ENCODE measurements at regions not wholly inside any gene's neighbourhood (a gene's known extent, or its start where the extent isn't known, plus 50 kb on each side); places are given as distances from the start of the nearest gene placed in this dataset.

- Histone ChIP-seq H3K9me3 (no peaks in the 10 kb centered on the region), H3K27me3 (no peaks in the 10 kb centered on the region), H3K36me3 (no peaks in the 10 kb centered on the region), H3K27ac (no peak overlapping the region), H3K4me3 (no peak overlapping the region), H3K4me1 (no peaks in the 10 kb centered on the region)
- DNase-seq (ENCODE audit: extremely low spot score in 2 of 2), result no peak
- intact Hi-C loops (cut with DNase I), result no loop called here
- no peak for TF ChIP-seq POLR2A (IDR thresholded peaks at IDR 0.05)
- TF ChIP-seq CTCF (IDR thresholded peaks at IDR 0.05), result no peak
- no peak for TF ChIP-seq POLR2AphosphoS5 (IDR thresholded peaks at IDR 0.05; ENCODE audit: insufficient read depth in 1 of 2, low read depth in 1 of 2)
Observed at GRCh38 chr4:126306152-126306869, 991.6 kb downstream of the FAT4 start.

GRCh38 chr4:126318376-126318775 is 1003.6 kb downstream of the FAT4 start:
- intact Hi-C loops (cut with DNase I), result no loop called here
- TF ChIP-seq POLR2AphosphoS5 (IDR thresholded peaks at IDR 0.05; ENCODE audit: insufficient read depth in 1 of 2, low read depth in 1 of 2), result no peak
- TF ChIP-seq CTCF (IDR thresholded peaks at IDR 0.05), result no peak
- no peak for TF ChIP-seq POLR2A (IDR thresholded peaks at IDR 0.05)
- Histone ChIP-seq H3K4me1 (no peaks in the 10 kb centered on the region), H3K9me3 (no peaks in the 10 kb centered on the region), H3K27ac (no peak overlapping the region), H3K36me3 (no peaks in the 10 kb centered on the region), H3K27me3 (no peaks in the 10 kb centered on the region), H3K4me3 (no peak overlapping the region)
- DNase-seq (ENCODE audit: extremely low spot score in 2 of 2), result no peak

DNA sequence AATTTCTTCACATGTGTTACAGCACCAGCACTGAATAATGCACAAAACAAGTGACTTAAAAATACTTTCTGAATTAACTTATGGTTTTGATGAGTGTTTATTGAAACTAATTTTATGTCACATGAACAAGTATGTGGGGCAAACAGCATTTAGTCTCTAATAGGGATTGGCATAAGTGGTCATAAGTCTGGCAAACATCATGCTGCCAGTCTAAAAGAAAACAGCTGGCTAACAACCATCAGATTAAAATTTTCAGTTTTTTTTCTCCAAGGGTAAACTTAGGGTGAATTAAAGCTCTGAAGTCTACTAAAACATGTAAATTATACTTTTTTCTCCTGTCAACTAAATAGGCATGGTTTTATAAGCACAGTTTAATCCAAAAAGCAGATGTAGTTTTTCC is 1014.2 kb downstream of the FAT4 start:
- Histone ChIP-seq H3K4me1 (no peaks in the 10 kb centered on the region), H3K4me3 (no peak overlapping the region), H3K9me3 (no peaks in the 10 kb centered on the region), H3K27me3 (no peaks in the 10 kb centered on the region), H3K27ac (no peak overlapping the region), H3K36me3 (no peaks in the 10 kb centered on the region)
- TF ChIP-seq CTCF (IDR thresholded peaks at IDR 0.05) (no peak), POLR2AphosphoS5 (IDR thresholded peaks at IDR 0.05; ENCODE audit: insufficient read depth in 1 of 2, low read depth in 1 of 2) (no peak), POLR2A (IDR thresholded peaks at IDR 0.05) (no peak)
- no peak for DNase-seq (ENCODE audit: extremely low spot score in 2 of 2)
- intact Hi-C loops (cut with DNase I), result no loop called here

DNA sequence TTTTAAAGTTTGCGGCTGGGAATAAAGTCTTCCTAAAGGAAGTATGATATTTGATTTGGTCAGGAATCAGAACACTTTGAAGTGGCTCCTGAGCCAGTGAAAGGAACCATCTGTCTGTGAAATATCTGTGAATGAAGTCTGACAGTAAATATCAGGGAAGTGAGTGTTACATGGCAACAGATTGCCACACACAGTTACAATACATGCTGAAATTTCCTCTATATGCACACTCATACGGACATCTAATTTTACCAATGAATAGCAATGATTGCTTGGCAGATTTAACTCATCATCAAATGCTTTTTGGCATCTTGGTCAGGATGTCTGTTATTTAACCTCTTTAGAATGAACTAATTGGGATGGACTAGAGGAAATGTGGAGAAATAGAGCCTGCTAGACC is 1023.8 kb downstream of the FAT4 start:
- no peaks in the 10 kb centered on the region for H3K36me3 ChIP-seq
- H3K4me3 ChIP-seq, result no peak overlapping the region
- H3K27ac ChIP-seq, result no peak overlapping the region
- H3K4me1 ChIP-seq, result no peaks in the 10 kb centered on the region
- no peaks in the 10 kb centered on the region for H3K27me3 ChIP-seq
- DNase-seq (ENCODE audit: extremely low spot score in 2 of 2), result no peak
- no peaks in the 10 kb centered on the region for H3K9me3 ChIP-seq
- intact Hi-C loops (cut with DNase I), result no loop called here
- TF ChIP-seq POLR2AphosphoS5 (IDR thresholded peaks at IDR 0.05; ENCODE audit: insufficient read depth in 1 of 2, low read depth in 1 of 2) (no peak), CTCF (IDR thresholded peaks at IDR 0.05) (no peak), POLR2A (IDR thresholded peaks at IDR 0.05) (no peak)

DNA sequence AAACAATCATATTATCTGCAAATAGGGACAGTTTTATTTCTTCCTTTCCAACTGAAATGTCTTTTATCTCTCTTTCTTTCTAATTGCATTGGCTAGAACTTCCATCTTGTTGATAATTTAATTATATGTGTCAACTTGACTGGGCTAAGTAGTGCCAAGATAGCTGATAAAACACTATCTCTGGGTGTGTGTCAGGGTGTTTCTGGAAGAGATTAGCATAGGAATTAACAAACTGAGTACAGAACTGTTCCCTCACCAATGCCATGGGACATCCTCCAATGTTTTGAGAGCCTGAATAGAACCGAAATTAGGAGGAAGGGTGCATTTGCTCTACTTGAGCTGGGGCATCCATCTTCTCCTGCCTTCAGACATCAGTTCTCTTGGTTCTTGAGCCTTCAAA is 1027.2 kb downstream of the FAT4 start:
- H3K27ac ChIP-seq, result no peak overlapping the region
- intact Hi-C loops (cut with DNase I), result no loop called here
- no peaks in the 10 kb centered on the region for H3K9me3 ChIP-seq
- no peaks in the 10 kb centered on the region for H3K4me1 ChIP-seq
- no peak for DNase-seq (ENCODE audit: extremely low spot score in 2 of 2)
- H3K36me3 ChIP-seq, result no peaks in the 10 kb centered on the region
- no peak overlapping the region for H3K4me3 ChIP-seq
- H3K27me3 ChIP-seq, result no peaks in the 10 kb centered on the region
- TF ChIP-seq POLR2AphosphoS5 (IDR thresholded peaks at IDR 0.05; ENCODE audit: insufficient read depth in 1 of 2, low read depth in 1 of 2) (no peak), CTCF (IDR thresholded peaks at IDR 0.05) (no peak), POLR2A (IDR thresholded peaks at IDR 0.05) (no peak)
